Adrenal gland (tissue), 9 donors: ENCODE measurements at regions not wholly inside any gene's neighbourhood (a gene's known extent, or its start where the extent isn't known, plus 50 kb on each side); places are given as distances from the start of the nearest gene placed in this dataset.

Source experiments
- DNase-seq, 7 donors: peaks; one replicate each; pipeline ENCODE4 v3.0.0-alpha.2; 2019 to 2020
- H3K27ac ChIP-seq, 5 donors: fragments of 200-600 bp; sonication (generic) in 4 of 5; 1 replicate in 3 of 5; 2 replicates in 2 of 5; pipeline versions ENCODE4 v1.5.1 to v1.8.0; 2016 to 2020; ENCODE audit warnings: mild to moderate bottlenecking in 1 of 5
- H3K27me3 ChIP-seq: fragments of 200-600 bp; 2 replicates; pipeline ENCODE4 v1.8.0; 2021
- H3K36me3 ChIP-seq, 2 donors: fragments of 200-600 bp; replicated peaks in 1 of 2; 1 replicate in 1 of 2; 2 replicates in 1 of 2; pipeline versions ENCODE4 v1.5.1 to v1.8.0; 2018 to 2022
- H3K4me1 ChIP-seq, 2 donors: fragments of 200-600 bp; replicated peaks in 1 of 2; 1 replicate in 1 of 2; 2 replicates in 1 of 2; pipeline versions ENCODE4 v1.5.1 to v1.8.0; 2018 to 2021
- H3K4me3 ChIP-seq, 4 donors: fragments of 200-600 bp; sonication (generic) in 3 of 4; one replicate each; pipeline ENCODE4 v1.5.1; 2016 to 2018
- H3K9me3 ChIP-seq, 3 donors: fragments of 200-600 bp; sonication (generic) in 1 of 3; replicated peaks in 1 of 3; 1 replicate in 2 of 3; 2 replicates in 1 of 3; pipeline versions ENCODE4 v1.5.1 to v1.8.0; 2016 to 2021
- POLR2A ChIP-seq, 2 donors: fragments of 450-650 bp; IDR thresholded peaks; one replicate each; pipeline ENCODE4 v1.6.1; 2017; ENCODE audit warnings: antibody characterized with exemption in 2 of 2, mild to moderate bottlenecking in 2 of 2, moderate library complexity in 1 of 2
- WGBS, 4 donors: extraction: QIAGEN DNeasy Blood & Tissue Kit in 2 of 4; methylation state at CpG; one replicate each; pipeline versions ENCODE4 v1.1.5 to v1.1.7; 2013 to 2017; 5-methylcytosine and 5-hydroxymethylcytosine counted together
- intact Hi-C, 2 donors: fragments of 100-400 bp; cut with DNase I; formaldehyde crosslinking; loops; one replicate each; pipeline versions ENCODE4 v1.14.1 to v1.15.0; 2022 to 2023
- TF ChIP-seq, protein P1 (sequence below), 6 experiments: fragments of 450-650 bp in 4 of 6; fragments of 200-600 bp in 2 of 6; sonication (generic) in 1 of 6; IDR thresholded peaks; 1 replicate in 5 of 6; 2 replicates in 1 of 6; pipeline versions ENCODE4 v1.5.1 to v1.8.0; 2016 to 2021; ENCODE audit warnings: antibody characterized with exemption in 6 of 6, mild to moderate bottlenecking in 2 of 6, moderate library complexity in 1 of 6
- donor health status: healthy with polysubstance abuse.
- donor health status: Bipolar disorder and iron deficiency.
- donor health status: DM: yes; HTN: yes; CAD: no.
- donor health status: DM: no; HTN: no; CAD: no.
- donor health status: DM: no; HTN: no; CAD: no.

- Histone ChIP-seq H3K27me3 (no peaks in the 10 kb centered on the region), H3K4me1 (no peaks in the 10 kb centered on the region), H3K36me3 (no peaks in the 10 kb centered on the region), H3K27ac (no peak overlapping the region), H3K9me3 (no peaks in the 10 kb centered on the region), H3K4me3 (no peak overlapping the region)
- intact Hi-C loops = no loop called here
- no peak for TF ChIP-seq POLR2A (IDR thresholded peaks at IDR 0.05)
- TF ChIP-seq, protein P1, sequence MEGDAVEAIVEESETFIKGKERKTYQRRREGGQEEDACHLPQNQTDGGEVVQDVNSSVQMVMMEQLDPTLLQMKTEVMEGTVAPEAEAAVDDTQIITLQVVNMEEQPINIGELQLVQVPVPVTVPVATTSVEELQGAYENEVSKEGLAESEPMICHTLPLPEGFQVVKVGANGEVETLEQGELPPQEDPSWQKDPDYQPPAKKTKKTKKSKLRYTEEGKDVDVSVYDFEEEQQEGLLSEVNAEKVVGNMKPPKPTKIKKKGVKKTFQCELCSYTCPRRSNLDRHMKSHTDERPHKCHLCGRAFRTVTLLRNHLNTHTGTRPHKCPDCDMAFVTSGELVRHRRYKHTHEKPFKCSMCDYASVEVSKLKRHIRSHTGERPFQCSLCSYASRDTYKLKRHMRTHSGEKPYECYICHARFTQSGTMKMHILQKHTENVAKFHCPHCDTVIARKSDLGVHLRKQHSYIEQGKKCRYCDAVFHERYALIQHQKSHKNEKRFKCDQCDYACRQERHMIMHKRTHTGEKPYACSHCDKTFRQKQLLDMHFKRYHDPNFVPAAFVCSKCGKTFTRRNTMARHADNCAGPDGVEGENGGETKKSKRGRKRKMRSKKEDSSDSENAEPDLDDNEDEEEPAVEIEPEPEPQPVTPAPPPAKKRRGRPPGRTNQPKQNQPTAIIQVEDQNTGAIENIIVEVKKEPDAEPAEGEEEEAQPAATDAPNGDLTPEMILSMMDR (IDR thresholded peaks at IDR 0.05) = no peak
- WGBS, 4 donors = 48 to 61% (median 57%) methylated on average over 2 of the region's 2 CpGs
- DNase-seq = no peak
Measured at GRCh38 chr17:70878879-70879278, 709.5 kb downstream of the KCNJ2 start.

DNA sequence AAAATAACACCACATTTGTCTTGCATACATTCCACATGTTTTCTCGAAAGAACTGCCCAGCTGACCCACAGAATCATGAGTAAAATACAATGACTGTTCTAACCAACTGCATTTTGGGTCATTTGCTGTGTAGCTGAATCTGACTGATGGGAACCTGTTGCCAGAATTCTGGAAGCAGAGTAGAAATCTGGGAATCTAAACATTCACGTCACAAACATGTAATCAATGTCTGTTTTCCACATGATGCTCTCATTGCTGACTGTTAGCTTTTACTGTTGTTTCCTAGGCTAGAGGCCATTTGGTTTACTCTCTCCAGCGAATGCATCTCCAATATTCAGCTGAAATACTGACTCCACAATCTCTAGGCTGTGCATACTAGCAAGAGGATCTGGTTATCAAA is 710.1 kb downstream of the KCNJ2 start:
- Histone ChIP-seq H3K9me3 (no peaks in the 10 kb centered on the region), H3K36me3 (no peaks in the 10 kb centered on the region), H3K27me3 (no peaks in the 10 kb centered on the region), H3K27ac (no peak overlapping the region), H3K4me3 (no peak overlapping the region), H3K4me1 (no peaks in the 10 kb centered on the region)
- intact Hi-C loops = no loop called here
- no peak for DNase-seq
- TF ChIP-seq POLR2A (IDR thresholded peaks at IDR 0.05) = no peak
- TF ChIP-seq, protein P1 (IDR thresholded peaks at IDR 0.05) = no peak
- 70 to 82% (median 77%) methylated on average over 3 of the region's 3 CpGs for WGBS, 4 donors

DNA sequence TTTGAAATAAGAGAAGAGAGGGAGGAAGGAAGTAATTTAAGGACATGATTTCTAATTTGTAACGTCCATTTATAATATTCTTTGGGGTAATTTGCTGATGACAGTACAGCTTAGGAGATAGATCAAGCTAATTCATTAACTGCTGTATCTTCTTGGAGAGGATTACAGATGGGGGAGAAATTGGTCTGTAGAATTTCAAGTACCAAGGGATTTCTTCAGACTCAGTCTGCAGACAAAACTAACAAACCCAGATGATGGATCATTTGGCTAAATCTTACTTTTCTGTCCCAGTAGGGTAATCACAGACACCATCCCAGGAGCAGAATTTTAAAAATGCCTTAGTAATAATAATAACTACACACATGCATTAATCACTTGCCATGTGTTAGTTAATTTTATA is 711.8 kb downstream of the KCNJ2 start:
- H3K9me3 ChIP-seq = no peaks in the 10 kb centered on the region
- H3K27me3 ChIP-seq = no peaks in the 10 kb centered on the region
- intact Hi-C loops = no loop called here
- no peaks in the 10 kb centered on the region for H3K4me1 ChIP-seq
- 8 to 19% (median 12%) methylated on average over 1 of the region's 1 CpG for WGBS, 4 donors
- TF ChIP-seq, protein P1 (IDR thresholded peaks at IDR 0.05) = no peak
- TF ChIP-seq POLR2A (IDR thresholded peaks at IDR 0.05) = no peak
- no peaks in the 10 kb centered on the region for H3K36me3 ChIP-seq
- no peak overlapping the region for H3K27ac ChIP-seq
- no peak for DNase-seq
- H3K4me3 ChIP-seq = no peak overlapping the region

GRCh38 chr17:70882504-70882903 is 713.2 kb downstream of the KCNJ2 start:
- H3K9me3 ChIP-seq = no peaks in the 10 kb centered on the region
- no peaks in the 10 kb centered on the region for H3K27me3 ChIP-seq
- H3K36me3 ChIP-seq = no peaks in the 10 kb centered on the region
- DNase-seq = no peak
- H3K4me3 ChIP-seq = no peak overlapping the region
- intact Hi-C loops = no loop called here
- no peak for TF ChIP-seq POLR2A (IDR thresholded peaks at IDR 0.05)
- TF ChIP-seq, protein P1 (IDR thresholded peaks at IDR 0.05) = no peak
- 42 to 61% (median 51%) methylated on average over 6 of the region's 6 CpGs for WGBS, 4 donors
- no peak overlapping the region for H3K27ac ChIP-seq
- no peaks in the 10 kb centered on the region for H3K4me1 ChIP-seq
